Urinary bladder (tissue), 3 donors: ENCODE measurements at regions not wholly inside any gene's neighbourhood (a gene's known extent, or its start where the extent isn't known, plus 50 kb on each side); places are given as distances from the start of the nearest gene placed in this dataset.

Source experiments
- DNase-seq: peaks from one replicate; pipeline ENCODE4 v3.0.0-alpha.2; 2015; ENCODE audit errors: extremely low spot score
- H3K27ac ChIP-seq: one replicate; pipeline ENCODE4 v1.5.1; 2013; ENCODE audit warnings: low read depth, mild to moderate bottlenecking, moderate library complexity
- H3K36me3 ChIP-seq: one replicate; pipeline ENCODE4 v1.6.1; 2013; ENCODE audit warnings: mild to moderate bottlenecking, moderate library complexity; ENCODE audit not compliant: insufficient read depth
- H3K4me1 ChIP-seq: one replicate; pipeline ENCODE4 v1.6.1; 2013; ENCODE audit warnings: mild to moderate bottlenecking, moderate library complexity; ENCODE audit not compliant: insufficient read depth
- H3K4me3 ChIP-seq: one replicate; pipeline ENCODE4 v1.5.1; 2013; ENCODE audit warnings: low read depth, low read length
- WGBS: extraction: QIAGEN DNeasy Blood & Tissue Kit; methylation state at CpG from one replicate; pipeline ENCODE4 v1.1.7; 2013; 5-methylcytosine and 5-hydroxymethylcytosine counted together
- donor health status: healthy with polysubstance abuse.
- donor health status: healthy.

- no peaks in the 10 kb centered on the region for H3K4me1 ChIP-seq
- no peak overlapping the region for H3K4me3 ChIP-seq
- no peak overlapping the region for H3K27ac ChIP-seq
- H3K36me3 ChIP-seq, result no peaks in the 10 kb centered on the region
- DNase-seq, result no peak
- WGBS, result 87% methylated on average over 4 of the region's 4 CpGs
Observed at GRCh38 chr2:81903534-81903933, 1599.0 kb upstream of the LRRTM1 start.

- WGBS, result 66% methylated on average over 3 of the region's 3 CpGs
- DNase-seq, result no peak
- Histone ChIP-seq H3K36me3 (no peaks in the 10 kb centered on the region), H3K27ac (no peak overlapping the region), H3K4me3 (no peak overlapping the region), H3K4me1 (no peaks in the 10 kb centered on the region)
Observed at GRCh38 chr2:81901017-81901416, 1596.5 kb upstream of the LRRTM1 start.

GRCh38 chr2:81895620-81896250, 1591.2 kb upstream of the LRRTM1 start:
- Histone ChIP-seq H3K27ac (no peak overlapping the region), H3K36me3 (no peaks in the 10 kb centered on the region), H3K4me1 (no peaks in the 10 kb centered on the region), H3K4me3 (no peak overlapping the region)
- 78% methylated on average over 5 of the region's 5 CpGs for WGBS
- DNase-seq, result no peak

GRCh38 chr2:81894451-81894990, 1590.0 kb upstream of the LRRTM1 start:
- Histone ChIP-seq H3K27ac (no peak overlapping the region), H3K4me1 (no peaks in the 10 kb centered on the region), H3K36me3 (no peaks in the 10 kb centered on the region), H3K4me3 (no peak overlapping the region)
- peak; percentile 37 for DNase-seq
- WGBS, result 70% methylated on average over 3 of the region's 3 CpGs

- Histone ChIP-seq H3K4me3 (no peak overlapping the region), H3K36me3 (no peaks in the 10 kb centered on the region), H3K27ac (no peak overlapping the region), H3K4me1 (no peaks in the 10 kb centered on the region)
- WGBS, result 77% methylated on average over 4 of the region's 4 CpGs
- DNase-seq, result no peak
Observed at GRCh38 chr2:81876624-81877023, 1572.1 kb upstream of the LRRTM1 start.

GRCh38 chr2:81872006-81872405, 1567.5 kb upstream of the LRRTM1 start:
- WGBS, result 95% methylated on average over 1 of the region's 1 CpG
- no peaks in the 10 kb centered on the region for H3K4me1 ChIP-seq
- no peak overlapping the region for H3K4me3 ChIP-seq
- H3K27ac ChIP-seq, result no peak overlapping the region
- DNase-seq, result no peak
- H3K36me3 ChIP-seq, result no peaks in the 10 kb centered on the region

GRCh38 chr2:81870119-81870518, 1565.6 kb upstream of the LRRTM1 start:
- 98% methylated on average over 1 of the region's 1 CpG for WGBS
- Histone ChIP-seq H3K4me1 (no peaks in the 10 kb centered on the region), H3K27ac (no peak overlapping the region), H3K36me3 (no peaks in the 10 kb centered on the region), H3K4me3 (no peak overlapping the region)
- DNase-seq, result no peak

- WGBS, result 59% methylated on average over 3 of the region's 3 CpGs
- Histone ChIP-seq H3K27ac (no peak overlapping the region), H3K36me3 (no peaks in the 10 kb centered on the region), H3K4me3 (no peak overlapping the region), H3K4me1 (no peaks in the 10 kb centered on the region)
- DNase-seq, result no peak
Observed at GRCh38 chr2:81858998-81859397, 1554.4 kb upstream of the LRRTM1 start.

GRCh38 chr2:81853341-81853740, 1548.8 kb upstream of the LRRTM1 start:
- DNase-seq, result no peak
- Histone ChIP-seq H3K36me3 (no peaks in the 10 kb centered on the region), H3K27ac (no peak overlapping the region), H3K4me1 (no peaks in the 10 kb centered on the region), H3K4me3 (no peak overlapping the region)
- 82% methylated on average over 2 of the region's 2 CpGs for WGBS

- no peak overlapping the region for H3K27ac ChIP-seq
- 87% methylated on average over 2 of the region's 2 CpGs for WGBS
- H3K4me3 ChIP-seq, result no peak overlapping the region
- H3K4me1 ChIP-seq, result no peaks in the 10 kb centered on the region
- no peaks in the 10 kb centered on the region for H3K36me3 ChIP-seq
- DNase-seq, result no peak
Observed at GRCh38 chr2:81852651-81853050, 1548.1 kb upstream of the LRRTM1 start.

GRCh38 chr2:81839780-81840179, 1535.2 kb upstream of the LRRTM1 start:
- 76% methylated on average over 2 of the region's 2 CpGs for WGBS
- Histone ChIP-seq H3K4me3 (no peak overlapping the region), H3K36me3 (no peaks in the 10 kb centered on the region), H3K4me1 (no peaks in the 10 kb centered on the region), H3K27ac (no peak overlapping the region)
- DNase-seq, result no peak

- H3K4me1 ChIP-seq, result no peaks in the 10 kb centered on the region
- H3K36me3 ChIP-seq, result no peaks in the 10 kb centered on the region
- H3K4me3 ChIP-seq, result no peak overlapping the region
- WGBS, result 90% methylated on average over 2 of the region's 2 CpGs
- DNase-seq, result no peak
- no peak overlapping the region for H3K27ac ChIP-seq
Observed at GRCh38 chr2:81835321-81836000, 1530.9 kb upstream of the LRRTM1 start.

- 87% methylated on average over 3 of the region's 3 CpGs for WGBS
- Histone ChIP-seq H3K27ac (no peak overlapping the region), H3K4me1 (no peaks in the 10 kb centered on the region), H3K4me3 (no peak overlapping the region), H3K36me3 (no peaks in the 10 kb centered on the region)
- no peak for DNase-seq
Observed at GRCh38 chr2:81786811-81787210, 1482.3 kb upstream of the LRRTM1 start.

GRCh38 chr2:81767187-81767912, 1462.8 kb upstream of the LRRTM1 start:
- H3K27ac ChIP-seq, result no peak overlapping the region
- DNase-seq, result no peak
- H3K36me3 ChIP-seq, result no peaks in the 10 kb centered on the region
- H3K4me3 ChIP-seq, result no peak overlapping the region
- no peaks in the 10 kb centered on the region for H3K4me1 ChIP-seq
- 47% methylated on average over 5 of the region's 5 CpGs for WGBS
